ENCODE measurements at regions not wholly inside any gene's neighbourhood (a gene's known extent, or its start where the extent isn't known, plus 50 kb on each side); places are given as distances from the start of the nearest gene placed in this dataset.

- Histone ChIP-seq H3K9ac (ENCODE audit: low read length) (no peak overlapping the region), H4K20me1 (ENCODE audit: insufficient read depth, low read length) (no peaks in the 10 kb centered on the region), H3K4me2 (ENCODE audit: low read length) (no peak overlapping the region), H3K27me3 (ENCODE audit: insufficient read depth, low read length) (no peaks in the 10 kb centered on the region), H3K9me2 (ENCODE audit: low read depth, low read length) (no peaks in the 10 kb centered on the region), H3K36me3 (ENCODE audit: insufficient read depth, low read length) (no peaks in the 10 kb centered on the region), H3K4me3 (ENCODE audit: low read depth, low read length, poor library complexity, severe bottlenecking) (no peak overlapping the region), H3K79me2 (ENCODE audit: insufficient read depth, low read length) (no peaks in the 10 kb centered on the region), H2AFZ (ENCODE audit: low read length) (no peak overlapping the region), H3K4me1 (ENCODE audit: insufficient read depth, low read length, severe bottlenecking) (no peaks in the 10 kb centered on the region), H3K27ac (ENCODE audit: low read depth, low read length, poor library complexity, severe bottlenecking) (no peak overlapping the region), H3K9me3 (ENCODE audit: low read length) (no peaks in the 10 kb centered on the region), H3F3A (ENCODE audit: insufficient read depth, low read length) (no peaks in the 10 kb centered on the region)
- TF ChIP-seq EZH2 (IDR thresholded peaks at IDR 0.05; ENCODE audit: borderline replicate concordance, low read length), result no peak
- peak; percentile 96 for TF ChIP-seq CTCF (IDR thresholded peaks at IDR 0.05; ENCODE audit: low read length)
These were observed 618.6 kb downstream of the AACS start for GRCh38 chr12:125683748-125684381.

GRCh38 chr12:125684968-125685790, 619.9 kb downstream of the AACS start:
- H3K4me3 ChIP-seq (ENCODE audit: low read depth, low read length, poor library complexity, severe bottlenecking), result no peak overlapping the region
- no peaks in the 10 kb centered on the region for H3K9me3 ChIP-seq (ENCODE audit: low read length)
- H3K27me3 ChIP-seq (ENCODE audit: insufficient read depth, low read length), result no peaks in the 10 kb centered on the region
- no peaks in the 10 kb centered on the region for H3K4me1 ChIP-seq (ENCODE audit: insufficient read depth, low read length, severe bottlenecking)
- H3K36me3 ChIP-seq (ENCODE audit: insufficient read depth, low read length), result no peaks in the 10 kb centered on the region
- no peak overlapping the region for H3K27ac ChIP-seq (ENCODE audit: low read depth, low read length, poor library complexity, severe bottlenecking)
- no peaks in the 10 kb centered on the region for H3K79me2 ChIP-seq (ENCODE audit: insufficient read depth, low read length)
- TF ChIP-seq CTCF (IDR thresholded peaks at IDR 0.05; ENCODE audit: low read length) (no peak), EZH2 (IDR thresholded peaks at IDR 0.05; ENCODE audit: borderline replicate concordance, low read length) (no peak)
- no peak overlapping the region for H3K4me2 ChIP-seq (ENCODE audit: low read length)
- H2AFZ ChIP-seq (ENCODE audit: low read length), result no peak overlapping the region
- H4K20me1 ChIP-seq (ENCODE audit: insufficient read depth, low read length), result no peaks in the 10 kb centered on the region
- H3F3A ChIP-seq (ENCODE audit: insufficient read depth, low read length), result no peaks in the 10 kb centered on the region
- H3K9ac ChIP-seq (ENCODE audit: low read length), result no peak overlapping the region
- no peaks in the 10 kb centered on the region for H3K9me2 ChIP-seq (ENCODE audit: low read depth, low read length)

- Histone ChIP-seq H3K27ac (ENCODE audit: low read depth, low read length, poor library complexity, severe bottlenecking) (no peak overlapping the region), H3K79me2 (ENCODE audit: insufficient read depth, low read length) (no peaks in the 10 kb centered on the region)
These were observed 620.7 kb downstream of the AACS start for GRCh38 chr12:125685915-125686314.

More at GRCh38 chr12:125685915-125686314, 620.7 kb downstream of the AACS start:
- Histone ChIP-seq H3K4me2 (ENCODE audit: low read length) (no peak overlapping the region), H3K4me1 (ENCODE audit: insufficient read depth, low read length, severe bottlenecking) (no peaks in the 10 kb centered on the region), H4K20me1 (ENCODE audit: insufficient read depth, low read length) (no peaks in the 10 kb centered on the region), H3K9ac (ENCODE audit: low read length) (no peak overlapping the region), H2AFZ (ENCODE audit: low read length) (no peak overlapping the region), H3K36me3 (ENCODE audit: insufficient read depth, low read length) (no peaks in the 10 kb centered on the region), H3K27me3 (ENCODE audit: insufficient read depth, low read length) (no peaks in the 10 kb centered on the region), H3F3A (ENCODE audit: insufficient read depth, low read length) (no peaks in the 10 kb centered on the region), H3K9me2 (ENCODE audit: low read depth, low read length) (no peaks in the 10 kb centered on the region), H3K9me3 (ENCODE audit: low read length) (no peaks in the 10 kb centered on the region), H3K4me3 (ENCODE audit: low read depth, low read length, poor library complexity, severe bottlenecking) (no peak overlapping the region)
- TF ChIP-seq EZH2 (IDR thresholded peaks at IDR 0.05; ENCODE audit: borderline replicate concordance, low read length) (no peak), CTCF (IDR thresholded peaks at IDR 0.05; ENCODE audit: low read length) (no peak)
